Neutrophil (primary cell): ENCODE measurements at regions not wholly inside any gene's neighbourhood (a gene's known extent, or its start where the extent isn't known, plus 50 kb on each side); places are given as distances from the start of the nearest gene placed in this dataset.

Source experiments
- H3K27ac ChIP-seq: fragments of 200-600 bp; sonication (generic); 2 replicates; pipeline ENCODE4 v1.5.1; 2016; ENCODE audit warnings: mild to moderate bottlenecking, moderate library complexity
- H3K27me3 ChIP-seq: fragments of 200-600 bp; sonication (generic); 2 replicates; pipeline ENCODE4 v1.6.0; 2016; ENCODE audit warnings: mild to moderate bottlenecking
- H3K36me3 ChIP-seq: fragments of 200-600 bp; sonication (generic); 2 replicates; pipeline ENCODE4 v1.5.1; 2017
- H3K4me1 ChIP-seq, 2 experiments: fragments of 200-600 bp in 1 of 2; sonication (generic) in 1 of 2; 1 replicate in 1 of 2; 2 replicates in 1 of 2; pipeline versions ENCODE4 v1.5.1 to v1.6.1; 2013 to 2016; ENCODE audit warnings: low read depth in 1 of 2, low read length in 1 of 2, mild to moderate bottlenecking in 1 of 2, moderate library complexity in 1 of 2; ENCODE audit not compliant: control insufficient read depth in 1 of 2, insufficient read depth in 1 of 2
- H3K4me3 ChIP-seq, 2 experiments: fragments of 200-600 bp in 1 of 2; sonication (generic) in 1 of 2; 1 replicate in 1 of 2; 2 replicates in 1 of 2; pipeline ENCODE4 v1.5.1; 2013 to 2016; ENCODE audit warnings: low read depth in 1 of 2, low read length in 1 of 2, mild to moderate bottlenecking in 1 of 2, moderate library complexity in 1 of 2
- H3K9me3 ChIP-seq: fragments of 200-600 bp; sonication (generic); 2 replicates; pipeline ENCODE4 v1.5.1; 2016
- TF ChIP-seq, protein P1 (sequence below): fragments of 200-600 bp; sonication (generic); IDR thresholded peaks from 2 replicates; pipeline ENCODE4 v1.5.1; 2016; ENCODE audit warnings: antibody characterized with exemption

DNA sequence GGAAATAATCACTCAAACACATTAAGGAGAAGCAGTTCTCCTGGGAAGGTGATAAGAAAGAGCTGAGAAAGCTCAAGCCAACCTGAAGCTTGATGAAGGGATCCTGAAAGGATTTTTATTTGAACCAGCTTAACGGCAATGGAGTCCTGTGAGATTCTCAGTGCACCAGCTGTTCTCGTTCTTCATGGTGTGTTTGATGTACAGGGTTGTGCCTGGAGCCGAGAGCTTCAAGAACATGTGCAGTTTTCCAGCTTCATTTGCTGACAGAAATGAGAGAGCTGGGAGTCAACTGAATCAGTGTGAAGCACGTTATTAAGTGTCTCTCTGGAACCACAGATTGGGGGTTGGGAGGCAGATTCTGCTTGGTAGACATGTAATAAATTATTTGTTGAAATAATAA lies 115.7 kb downstream of the ANKRD50 start:
- TF ChIP-seq, protein P1, sequence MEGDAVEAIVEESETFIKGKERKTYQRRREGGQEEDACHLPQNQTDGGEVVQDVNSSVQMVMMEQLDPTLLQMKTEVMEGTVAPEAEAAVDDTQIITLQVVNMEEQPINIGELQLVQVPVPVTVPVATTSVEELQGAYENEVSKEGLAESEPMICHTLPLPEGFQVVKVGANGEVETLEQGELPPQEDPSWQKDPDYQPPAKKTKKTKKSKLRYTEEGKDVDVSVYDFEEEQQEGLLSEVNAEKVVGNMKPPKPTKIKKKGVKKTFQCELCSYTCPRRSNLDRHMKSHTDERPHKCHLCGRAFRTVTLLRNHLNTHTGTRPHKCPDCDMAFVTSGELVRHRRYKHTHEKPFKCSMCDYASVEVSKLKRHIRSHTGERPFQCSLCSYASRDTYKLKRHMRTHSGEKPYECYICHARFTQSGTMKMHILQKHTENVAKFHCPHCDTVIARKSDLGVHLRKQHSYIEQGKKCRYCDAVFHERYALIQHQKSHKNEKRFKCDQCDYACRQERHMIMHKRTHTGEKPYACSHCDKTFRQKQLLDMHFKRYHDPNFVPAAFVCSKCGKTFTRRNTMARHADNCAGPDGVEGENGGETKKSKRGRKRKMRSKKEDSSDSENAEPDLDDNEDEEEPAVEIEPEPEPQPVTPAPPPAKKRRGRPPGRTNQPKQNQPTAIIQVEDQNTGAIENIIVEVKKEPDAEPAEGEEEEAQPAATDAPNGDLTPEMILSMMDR = no peak

DNA sequence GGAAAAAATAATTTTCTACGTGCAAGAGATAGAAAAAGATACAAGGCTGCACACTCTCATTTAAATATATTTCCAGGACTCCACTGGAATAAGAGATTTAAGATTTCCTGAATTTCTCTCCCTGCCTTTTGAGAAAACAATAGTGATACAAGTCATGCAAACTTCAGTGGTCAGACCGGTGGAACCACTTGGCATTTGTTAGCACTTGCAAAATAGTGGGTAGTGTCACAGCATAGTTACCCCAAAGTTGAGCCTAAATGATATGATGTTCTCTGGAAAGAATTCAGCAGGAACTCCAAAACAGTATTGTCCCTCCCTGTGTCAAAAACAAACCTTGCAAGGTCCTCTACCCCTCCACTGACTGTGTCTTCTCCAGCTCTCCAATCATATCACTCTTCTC lies 102.3 kb downstream of the ANKRD50 start:
- no peaks in the 10 kb centered on the region for H3K27me3 ChIP-seq
- TF ChIP-seq, protein P1 = no peak

More for the DNA sequence above, 115.7 kb downstream of the ANKRD50 start:
- Histone ChIP-seq H3K36me3 (no peaks in the 10 kb centered on the region), H3K4me3 (no peak overlapping the region), H3K9me3 (no peaks in the 10 kb centered on the region), H3K27ac (no peak overlapping the region), H3K27me3 (no peaks in the 10 kb centered on the region), H3K4me1 (no peaks in the 10 kb centered on the region)

More for the DNA sequence above, 102.3 kb downstream of the ANKRD50 start:
- no peak overlapping the region for H3K4me3 ChIP-seq
- no peaks in the 10 kb centered on the region for H3K9me3 ChIP-seq
- no peaks in the 10 kb centered on the region for H3K4me1 ChIP-seq
- no peaks in the 10 kb centered on the region for H3K36me3 ChIP-seq
- no peak overlapping the region for H3K27ac ChIP-seq
